Esophagus (tissue), 2 donors: ENCODE measurements at regions not wholly inside any gene's neighbourhood (a gene's known extent, or its start where the extent isn't known, plus 50 kb on each side); places are given as distances from the start of the nearest gene placed in this dataset.
"Not testable (repeated sequence)": the region's sequence is repeated elsewhere in the genome, so short reads cannot be mapped to it uniquely, and the experiment has no call there.

Experiments used
- H3K27ac ChIP-seq, 2 donors: one replicate each; pipeline ENCODE4 v1.5.1; 2013; ENCODE audit warnings: low read depth in 2 of 2, mild to moderate bottlenecking in 2 of 2, inconsistent platforms in 1 of 2, low read length in 1 of 2, moderate library complexity in 1 of 2
- H3K27me3 ChIP-seq, 2 donors: one replicate each; pipeline ENCODE4 v1.6.1; 2013; ENCODE audit warnings: low read length in 2 of 2, control low read depth in 1 of 2, mild to moderate bottlenecking in 1 of 2; ENCODE audit not compliant: insufficient read depth in 2 of 2, control insufficient read depth in 1 of 2
- H3K36me3 ChIP-seq, 2 donors: one replicate each; pipeline ENCODE4 v1.6.1; 2013; ENCODE audit warnings: low read length in 1 of 2; ENCODE audit not compliant: control insufficient read depth in 2 of 2, insufficient read depth in 2 of 2
- H3K4me1 ChIP-seq, 2 donors: one replicate each; pipeline ENCODE4 v1.6.1; 2013; ENCODE audit warnings: low read length in 1 of 2; ENCODE audit not compliant: control insufficient read depth in 2 of 2, insufficient read depth in 2 of 2
- H3K4me3 ChIP-seq, 2 donors: one replicate each; pipeline ENCODE4 v1.5.1; 2013; ENCODE audit warnings: low read length in 2 of 2, mild to moderate bottlenecking in 2 of 2, low read depth in 1 of 2, moderate library complexity in 1 of 2
- H3K9me3 ChIP-seq, 2 donors: one replicate each; pipeline ENCODE4 v1.6.1; 2013; ENCODE audit warnings: mild to moderate bottlenecking in 2 of 2, low read depth in 1 of 2, low read length in 1 of 2, moderate library complexity in 1 of 2; ENCODE audit not compliant: control insufficient read depth in 2 of 2, insufficient read depth in 1 of 2
- WGBS, 2 donors: extraction: QIAGEN DNeasy Blood & Tissue Kit; methylation state at CpG; one replicate each; pipeline ENCODE4 v1.1.7; 2013; 5-methylcytosine and 5-hydroxymethylcytosine counted together
- donor health status: healthy with polysubstance abuse.
- donor health status: Bipolar disorder and iron deficiency.

DNA sequence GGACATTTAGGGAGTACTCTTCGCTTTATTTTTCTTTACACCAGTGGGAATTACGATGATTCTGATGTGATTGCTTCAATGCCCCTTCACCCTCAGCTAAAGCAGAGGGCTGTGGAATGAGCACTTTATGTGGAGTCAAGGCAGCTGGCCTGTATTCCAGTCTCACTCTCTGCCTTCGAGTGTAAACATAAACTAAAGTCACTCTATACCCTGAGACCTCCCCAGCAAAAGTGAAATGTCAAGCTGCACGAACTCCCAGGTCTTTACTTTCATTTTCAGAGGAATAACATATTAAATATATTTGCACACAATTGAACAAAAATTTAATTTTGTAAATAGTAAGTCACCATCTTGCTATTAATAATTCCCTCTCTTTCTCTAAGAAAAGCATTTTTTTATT is 557.1 kb downstream of the DACH1 start:
- H3K4me1 ChIP-seq: no peaks in the 10 kb centered on the region
- 70 to 71% methylated on average over 4 of the region's 4 CpGs for WGBS, 2 donors
- H3K36me3 ChIP-seq: no peaks in the 10 kb centered on the region
- no peaks in the 10 kb centered on the region for H3K27me3 ChIP-seq
- no peak overlapping the region for H3K27ac ChIP-seq
- H3K4me3 ChIP-seq: no peak overlapping the region
- H3K9me3 ChIP-seq: no peaks in the 10 kb centered on the region

DNA sequence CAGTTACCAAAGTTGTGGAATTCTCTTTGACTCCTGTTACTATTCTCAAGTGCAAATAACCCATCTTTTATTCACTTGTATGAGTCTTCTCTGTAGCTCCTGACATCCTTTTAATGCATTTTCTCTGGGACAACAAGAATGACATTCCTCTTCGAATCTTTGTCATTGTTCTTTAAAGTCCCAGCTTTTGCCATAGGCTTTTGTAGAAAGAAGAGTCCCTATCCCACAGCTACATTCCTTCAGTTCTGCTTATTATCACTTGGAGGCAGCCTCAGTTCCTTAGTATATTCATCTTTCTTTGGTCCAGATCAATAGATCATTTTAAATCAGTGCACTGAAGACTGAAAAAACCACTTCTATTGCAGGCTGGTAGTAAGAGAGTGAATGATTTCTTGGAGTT is 560.2 kb downstream of the DACH1 start:
- 68 to 77% methylated on average over 1 of the region's 1 CpG for WGBS, 2 donors
- Histone ChIP-seq H3K27me3 (no peaks in the 10 kb centered on the region), H3K4me1 (no peaks in the 10 kb centered on the region), H3K27ac (no peak overlapping the region), H3K36me3 (no peaks in the 10 kb centered on the region), H3K9me3 (no peaks in the 10 kb centered on the region), H3K4me3 (no peak overlapping the region)

DNA sequence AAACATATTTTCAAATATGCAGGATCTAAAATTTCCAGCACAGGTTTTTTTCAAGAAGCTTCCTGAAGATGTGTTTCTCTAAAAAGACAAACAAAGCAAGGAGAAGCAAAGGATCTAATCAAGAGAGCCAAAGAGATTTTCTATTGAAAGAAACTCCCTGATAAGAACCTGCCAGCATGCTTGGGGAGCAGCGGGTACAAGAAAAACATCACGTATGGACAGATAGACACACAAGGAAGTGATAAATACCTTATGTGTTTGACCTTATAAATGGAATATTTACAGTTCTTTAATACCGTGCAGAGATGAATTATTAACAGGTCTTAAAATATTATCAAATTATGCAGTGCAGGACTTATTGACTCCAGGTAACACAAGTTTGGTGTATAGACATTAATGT is 562.1 kb downstream of the DACH1 start:
- Histone ChIP-seq H3K36me3 (no peaks in the 10 kb centered on the region), H3K27me3 (no peaks in the 10 kb centered on the region), H3K9me3 (no peaks in the 10 kb centered on the region), H3K27ac (no peak overlapping the region), H3K4me1 (no peaks in the 10 kb centered on the region), H3K4me3 (no peak overlapping the region)
- WGBS, 2 donors: 36 to 43% methylated on average over 3 of the region's 3 CpGs

DNA sequence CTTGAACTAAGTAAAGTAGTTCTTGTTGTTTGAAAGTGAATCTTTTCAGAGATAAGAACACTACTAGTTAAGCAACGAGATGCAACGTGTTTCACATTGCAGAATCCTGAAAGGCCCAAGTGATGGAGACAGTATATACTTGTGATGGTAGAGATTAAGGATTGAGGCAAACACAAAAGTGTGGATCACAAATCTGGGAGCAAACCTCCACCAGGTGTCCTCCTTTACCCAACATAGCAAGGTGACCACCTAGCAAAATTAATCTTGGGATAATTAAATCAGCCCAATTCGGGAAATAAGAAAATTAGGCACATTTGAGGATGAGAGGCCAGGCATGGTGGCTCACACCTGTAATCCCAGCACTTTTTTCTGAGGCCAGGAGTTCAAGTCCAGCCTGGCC is 563.9 kb downstream of the DACH1 start:
- H3K27ac ChIP-seq: no peak overlapping the region
- no peaks in the 10 kb centered on the region for H3K9me3 ChIP-seq
- 60 to 67% methylated on average over 3 of the region's 3 CpGs for WGBS, 2 donors
- H3K27me3 ChIP-seq: no peaks in the 10 kb centered on the region
- no peaks in the 10 kb centered on the region for H3K4me1 ChIP-seq
- no peak overlapping the region for H3K4me3 ChIP-seq
- no peaks in the 10 kb centered on the region for H3K36me3 ChIP-seq

DNA sequence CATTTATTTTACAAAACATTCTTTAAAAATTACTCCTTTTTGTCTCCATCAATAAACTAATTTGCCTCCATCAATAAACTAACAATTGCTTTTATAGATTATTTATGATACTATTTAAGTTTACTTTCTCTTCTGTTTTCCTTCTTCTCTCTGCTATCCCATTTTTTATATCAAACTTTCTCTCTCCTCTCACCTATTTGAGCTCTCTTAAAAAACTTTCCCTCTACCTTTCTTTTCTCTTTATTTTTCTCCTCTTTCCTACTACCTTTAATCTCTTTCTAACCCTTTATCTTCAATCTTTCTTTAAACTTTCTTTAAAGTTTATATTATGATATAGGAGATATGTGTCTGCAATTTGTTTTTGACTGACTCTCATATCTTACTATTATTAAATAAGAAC is 566.4 kb downstream of the DACH1 start:
- Histone ChIP-seq H3K4me3 (no peak overlapping the region), H3K4me1 (no peaks in the 10 kb centered on the region), H3K9me3 (no peaks in the 10 kb centered on the region), H3K36me3 (no peaks in the 10 kb centered on the region), H3K27me3 (no peaks in the 10 kb centered on the region), H3K27ac (no peak overlapping the region)

DNA sequence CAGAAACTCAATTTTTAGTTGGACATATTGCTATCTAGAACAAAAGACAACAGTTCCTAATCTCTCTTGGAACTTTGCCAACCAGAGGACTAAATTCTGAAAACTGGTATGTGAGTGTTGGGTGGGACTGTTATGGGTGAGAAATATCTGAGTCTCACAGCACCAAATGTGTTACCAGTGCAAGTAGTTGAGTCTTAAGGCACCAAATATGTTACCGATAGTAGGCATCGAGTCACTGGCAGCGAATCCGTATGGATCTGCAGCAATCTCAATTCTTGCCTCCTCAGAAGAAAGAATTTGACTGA is 575.2 kb downstream of the DACH1 start:
- WGBS, 2 donors: 96 to 97% methylated on average over 4 of the region's 4 CpGs
- no peak overlapping the region for H3K27ac ChIP-seq
- H3K36me3 ChIP-seq: no peaks in the 10 kb centered on the region
- H3K27me3 ChIP-seq: no peaks in the 10 kb centered on the region
- H3K4me1 ChIP-seq: no peaks in the 10 kb centered on the region
- no peaks in the 10 kb centered on the region for H3K9me3 ChIP-seq
- H3K4me3 ChIP-seq: no peak overlapping the region

DNA sequence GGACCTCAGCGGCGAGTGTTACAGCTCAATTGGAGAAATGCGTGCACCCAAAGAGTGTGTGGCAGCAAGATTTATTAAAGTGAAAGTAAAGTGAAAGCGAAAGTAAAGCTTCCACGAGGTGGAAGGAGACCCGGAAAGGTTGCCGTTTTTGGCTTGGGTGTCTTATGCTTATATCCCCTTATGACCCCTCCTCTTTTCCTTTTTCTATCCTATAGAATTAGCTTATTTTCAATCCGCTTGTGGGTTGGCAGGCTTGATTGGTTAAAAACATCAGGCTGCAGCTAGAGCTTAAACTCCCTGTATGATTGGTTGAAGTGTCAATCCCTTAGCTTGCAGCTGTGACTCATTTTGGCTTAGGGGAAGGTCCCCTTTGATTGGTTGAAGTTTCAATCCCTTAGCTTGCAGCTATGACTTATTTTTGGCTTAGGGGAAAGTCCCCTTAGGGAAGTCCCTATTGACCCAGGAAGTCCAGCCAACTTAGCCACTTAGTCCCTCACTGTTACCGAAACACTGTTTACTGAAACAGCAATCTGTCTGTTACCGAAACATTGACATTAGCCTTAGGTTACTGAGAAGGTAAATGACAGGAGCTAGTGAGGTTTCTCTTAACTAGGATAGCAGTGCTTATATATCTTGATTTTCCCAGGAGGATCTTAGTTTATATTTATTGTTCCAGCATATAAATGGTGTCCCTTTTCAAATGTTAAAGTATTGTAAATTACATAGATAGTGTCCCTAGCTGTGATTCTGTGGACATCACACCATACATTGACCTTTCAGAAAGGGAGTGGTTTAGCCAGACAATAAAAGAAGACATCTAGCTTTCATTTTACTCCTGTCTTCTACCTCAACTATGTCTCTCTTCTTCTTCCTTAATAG is 575.8 kb downstream of the DACH1 start:
- Histone ChIP-seq H3K4me3 (peak overlapping the region; percentile 32 to 44), H3K27me3 (no peaks in the 10 kb centered on the region), H3K27ac (peak overlapping the region in 1 of 2 donors; percentile 24), H3K36me3 (no peaks in the 10 kb centered on the region), H3K9me3 (no peaks in the 10 kb centered on the region), H3K4me1 (no peaks in the 10 kb centered on the region)
- WGBS, 2 donors: 58 to 59% methylated on average over 10 of the region's 10 CpGs

DNA sequence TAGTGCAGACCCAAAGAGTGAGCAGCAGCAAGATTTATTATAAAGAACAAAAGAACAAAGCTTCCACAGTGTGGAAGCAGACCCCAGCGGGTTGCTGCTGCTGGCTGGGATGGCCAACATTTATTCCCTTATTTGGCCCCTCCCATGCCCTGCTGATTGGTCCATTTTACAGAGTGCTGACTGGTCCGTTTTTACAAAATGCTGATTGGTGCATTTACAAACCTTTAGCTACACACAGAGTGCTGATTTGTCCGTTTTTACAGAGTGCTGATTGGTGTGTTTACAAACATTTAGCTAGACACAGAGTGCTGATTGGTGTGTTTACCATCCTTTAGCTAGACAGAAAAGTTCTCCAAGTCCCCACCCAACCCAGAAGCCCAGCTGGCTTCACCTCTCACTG is 577.0 kb downstream of the DACH1 start:
- H3K9me3 ChIP-seq, H3K36me3 ChIP-seq, H3K4me1 ChIP-seq, H3K4me3 ChIP-seq, H3K27ac ChIP-seq, H3K27me3 ChIP-seq: not testable (repeated sequence)
- 78 to 86% methylated on average over 3 of the region's 3 CpGs for WGBS, 2 donors

DNA sequence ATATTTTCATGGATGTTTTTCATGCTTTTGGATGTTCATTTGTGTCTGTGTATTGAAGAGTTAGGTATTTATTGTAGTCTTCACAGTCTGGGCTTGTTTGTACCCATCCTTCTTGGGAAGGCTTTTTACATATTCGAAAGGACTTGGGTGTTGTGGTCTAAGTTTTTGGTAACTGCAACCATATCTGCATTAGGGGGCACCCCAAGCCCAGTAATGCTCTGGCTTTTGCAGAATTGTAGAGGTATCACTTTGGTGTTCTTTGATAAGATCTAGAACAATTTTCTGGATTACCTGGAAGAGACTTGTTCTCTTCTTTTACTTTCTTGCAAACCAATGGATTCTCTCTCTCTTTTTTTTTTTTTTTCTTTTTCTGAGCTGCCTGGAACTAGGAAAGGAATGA is 581.3 kb downstream of the DACH1 start:
- H3K27me3 ChIP-seq: no peaks in the 10 kb centered on the region

DNA sequence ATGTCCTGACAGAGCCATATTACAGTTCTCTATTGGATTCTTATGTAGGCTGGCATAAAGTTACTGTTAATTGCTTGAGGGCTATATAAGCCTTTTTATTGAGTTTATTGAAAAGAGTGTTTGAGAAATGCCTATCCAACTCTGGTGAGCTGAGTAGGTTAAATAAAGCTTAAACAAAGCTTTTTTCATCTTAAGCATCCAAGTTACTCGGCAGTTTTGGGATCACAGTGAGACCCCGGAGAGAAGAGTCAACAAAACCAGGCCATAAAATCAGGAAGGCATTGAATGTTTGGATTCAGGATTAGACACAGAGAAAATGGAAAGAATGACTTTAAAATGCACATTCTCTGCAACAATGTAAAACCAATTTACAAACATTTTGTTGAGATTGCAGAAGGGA is 588.5 kb downstream of the DACH1 start:
- Histone ChIP-seq H3K9me3 (no peaks in the 10 kb centered on the region), H3K4me3 (no peak overlapping the region), H3K36me3 (no peaks in the 10 kb centered on the region), H3K27ac (no peak overlapping the region), H3K4me1 (no peaks in the 10 kb centered on the region), H3K27me3 (no peaks in the 10 kb centered on the region)
- WGBS, 2 donors: 41 to 43% methylated on average over 2 of the region's 2 CpGs

More for the DNA sequence above, 581.3 kb downstream of the DACH1 start:
- Histone ChIP-seq H3K4me3 (no peak overlapping the region), H3K36me3 (no peaks in the 10 kb centered on the region), H3K27ac (no peak overlapping the region), H3K4me1 (no peaks in the 10 kb centered on the region), H3K9me3 (no peaks in the 10 kb centered on the region)
- 80 to 88% methylated on average over 1 of the region's 1 CpG for WGBS, 2 donors
